Thyroid gland (tissue), 4 donors: ENCODE measurements at regions not wholly inside any gene's neighbourhood (a gene's known extent, or its start where the extent isn't known, plus 50 kb on each side); places are given as distances from the start of the nearest gene placed in this dataset.

Experiments
- CTCF ChIP-seq, 6 experiments: fragments of 200-600 bp in 3 of 6; fragments of 450-650 bp in 3 of 6; sonication (generic) in 3 of 6; IDR thresholded peaks; one replicate each; pipeline ENCODE4 v1.5.1; 2016 to 2019; ENCODE audit warnings: antibody characterized with exemption in 6 of 6, mild to moderate bottlenecking in 2 of 6, inconsistent platforms in 1 of 6, moderate library complexity in 1 of 6
- POLR2A ChIP-seq, 2 donors: fragments of 450-650 bp; IDR thresholded peaks; one replicate each; pipeline ENCODE4 v1.6.1; 2017; ENCODE audit warnings: antibody characterized with exemption in 2 of 2, mild to moderate bottlenecking in 2 of 2, moderate library complexity in 1 of 2

GRCh38 chr9:118734696-118735095, 634.5 kb downstream of the BRINP1 start:
- no peak for TF ChIP-seq CTCF (IDR thresholded peaks at IDR 0.05)
- TF ChIP-seq POLR2A (IDR thresholded peaks at IDR 0.05) = no peak
